ENCODE measurements at regions not wholly inside any gene's neighbourhood (a gene's known extent, or its start where the extent isn't known, plus 50 kb on each side); places are given as distances from the start of the nearest gene placed in this dataset.

DNA sequence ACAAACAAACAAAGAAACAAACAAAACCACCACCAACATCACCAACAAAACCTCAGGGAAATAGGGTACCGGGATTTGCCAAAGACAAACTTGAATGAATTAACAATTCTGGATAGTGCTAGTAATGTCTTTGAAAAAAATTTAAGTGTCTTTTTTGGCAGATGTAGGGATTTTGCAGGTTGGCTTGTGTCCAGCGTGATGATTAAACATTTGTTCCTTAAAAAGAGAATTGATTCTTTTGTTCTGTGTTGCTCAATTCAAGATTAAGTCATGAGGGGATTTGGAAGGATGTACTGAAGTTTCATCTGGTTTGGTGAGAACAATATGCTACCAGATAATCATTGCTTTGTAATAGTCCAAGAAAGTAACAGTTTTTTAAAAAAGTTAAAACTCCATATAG is 125.1 kb upstream of the HS3ST5 start:
- no peak for DNase-seq (ENCODE audit: low read depth)
- TF ChIP-seq, protein P1, sequence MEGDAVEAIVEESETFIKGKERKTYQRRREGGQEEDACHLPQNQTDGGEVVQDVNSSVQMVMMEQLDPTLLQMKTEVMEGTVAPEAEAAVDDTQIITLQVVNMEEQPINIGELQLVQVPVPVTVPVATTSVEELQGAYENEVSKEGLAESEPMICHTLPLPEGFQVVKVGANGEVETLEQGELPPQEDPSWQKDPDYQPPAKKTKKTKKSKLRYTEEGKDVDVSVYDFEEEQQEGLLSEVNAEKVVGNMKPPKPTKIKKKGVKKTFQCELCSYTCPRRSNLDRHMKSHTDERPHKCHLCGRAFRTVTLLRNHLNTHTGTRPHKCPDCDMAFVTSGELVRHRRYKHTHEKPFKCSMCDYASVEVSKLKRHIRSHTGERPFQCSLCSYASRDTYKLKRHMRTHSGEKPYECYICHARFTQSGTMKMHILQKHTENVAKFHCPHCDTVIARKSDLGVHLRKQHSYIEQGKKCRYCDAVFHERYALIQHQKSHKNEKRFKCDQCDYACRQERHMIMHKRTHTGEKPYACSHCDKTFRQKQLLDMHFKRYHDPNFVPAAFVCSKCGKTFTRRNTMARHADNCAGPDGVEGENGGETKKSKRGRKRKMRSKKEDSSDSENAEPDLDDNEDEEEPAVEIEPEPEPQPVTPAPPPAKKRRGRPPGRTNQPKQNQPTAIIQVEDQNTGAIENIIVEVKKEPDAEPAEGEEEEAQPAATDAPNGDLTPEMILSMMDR (IDR thresholded peaks at IDR 0.05; ENCODE audit: insufficient read depth, low read depth, low read length), result no peak
- no peak overlapping the region for H3K4me3 ChIP-seq (ENCODE audit: low read depth, low read length)

DNA sequence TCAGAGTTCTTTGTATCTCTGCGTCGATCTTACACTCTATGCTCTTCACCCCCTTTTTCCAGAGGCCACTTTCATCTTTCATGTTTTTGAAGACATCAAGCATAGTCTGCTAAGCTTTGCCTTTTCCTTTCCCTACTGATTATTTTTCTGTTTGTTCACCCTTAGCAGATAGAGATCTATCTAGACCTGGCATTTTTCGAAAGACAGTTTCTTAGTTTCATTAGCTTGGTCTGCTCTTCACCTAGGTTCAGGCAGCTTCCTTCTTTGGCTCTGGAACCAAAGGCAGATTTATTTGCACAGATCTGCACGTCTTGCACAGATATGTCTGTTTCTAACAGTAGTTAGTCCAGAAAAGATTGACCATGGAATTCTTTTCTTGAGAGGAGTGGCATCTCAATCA is 122.7 kb upstream of the HS3ST5 start:
- TF ChIP-seq, protein P1 (IDR thresholded peaks at IDR 0.05; ENCODE audit: insufficient read depth, low read depth, low read length), result no peak
- no peak for DNase-seq (ENCODE audit: low read depth)

DNA sequence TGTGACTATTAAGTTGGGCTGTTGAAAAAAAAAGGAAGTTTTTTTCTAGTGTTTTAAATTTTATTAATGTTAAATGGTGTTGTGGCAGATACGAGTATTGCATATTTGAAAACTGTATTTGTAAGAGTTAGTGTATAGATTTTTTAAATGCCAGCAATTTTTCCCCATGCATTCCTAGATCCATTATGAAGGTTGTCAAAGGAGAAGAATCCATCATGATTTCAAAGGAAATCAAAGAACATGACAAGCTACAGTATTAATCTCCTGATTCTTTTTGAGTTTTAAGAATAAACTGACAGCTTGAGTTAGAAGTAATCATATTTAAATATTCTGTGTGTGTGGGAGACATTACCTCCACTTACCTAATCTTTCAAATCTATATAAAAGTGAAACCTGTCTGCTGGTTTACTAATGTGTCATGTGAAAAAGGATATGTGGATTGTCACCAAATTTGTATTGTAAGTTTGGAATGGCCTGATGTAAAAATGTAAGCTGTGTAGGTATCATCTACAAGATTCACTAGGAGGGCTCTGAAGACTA is 111.0 kb upstream of the HS3ST5 start:
- no peak for DNase-seq (ENCODE audit: low read depth)
- H3K4me3 ChIP-seq (ENCODE audit: low read depth, low read length), result no peak overlapping the region
- TF ChIP-seq, protein P1 (IDR thresholded peaks at IDR 0.05; ENCODE audit: insufficient read depth, low read depth, low read length), result no peak

More for the DNA sequence above, 122.7 kb upstream of the HS3ST5 start:
- no peak overlapping the region for H3K4me3 ChIP-seq (ENCODE audit: low read depth, low read length)

DNA sequence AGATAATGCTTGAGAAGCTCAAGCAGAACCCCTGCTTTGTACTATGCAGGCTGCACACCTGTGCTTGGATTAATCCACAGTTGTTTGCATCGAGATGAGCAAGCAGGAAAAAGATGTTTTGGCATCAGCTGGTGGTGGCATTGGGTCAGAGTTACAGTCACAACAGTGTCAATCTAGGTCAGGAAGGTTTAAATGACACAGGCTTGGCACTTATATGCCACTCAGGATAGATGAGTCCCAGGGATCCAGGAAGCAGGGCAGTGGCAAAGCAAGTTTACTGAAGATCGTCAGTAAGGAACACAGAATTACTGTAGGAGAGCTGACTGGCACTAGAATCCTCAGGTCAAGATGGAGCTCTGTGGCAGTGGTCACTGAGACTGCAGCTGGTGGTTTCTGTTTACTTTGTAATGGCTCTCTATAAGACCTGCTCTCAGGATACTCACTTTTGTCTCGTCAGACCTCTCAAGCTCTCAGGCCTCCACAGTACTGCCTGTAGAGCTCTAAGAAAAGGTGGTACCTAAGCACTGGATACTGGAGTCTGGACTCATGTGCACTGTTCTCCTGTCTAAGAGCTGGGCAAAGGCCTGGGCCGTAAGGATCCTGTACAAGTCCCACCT is 110.1 kb upstream of the HS3ST5 start:
- TF ChIP-seq, protein P1 (IDR thresholded peaks at IDR 0.05; ENCODE audit: insufficient read depth, low read depth, low read length), result no peak
- H3K4me3 ChIP-seq (ENCODE audit: low read depth, low read length), result no peak overlapping the region
- no peak for DNase-seq (ENCODE audit: low read depth)

DNA sequence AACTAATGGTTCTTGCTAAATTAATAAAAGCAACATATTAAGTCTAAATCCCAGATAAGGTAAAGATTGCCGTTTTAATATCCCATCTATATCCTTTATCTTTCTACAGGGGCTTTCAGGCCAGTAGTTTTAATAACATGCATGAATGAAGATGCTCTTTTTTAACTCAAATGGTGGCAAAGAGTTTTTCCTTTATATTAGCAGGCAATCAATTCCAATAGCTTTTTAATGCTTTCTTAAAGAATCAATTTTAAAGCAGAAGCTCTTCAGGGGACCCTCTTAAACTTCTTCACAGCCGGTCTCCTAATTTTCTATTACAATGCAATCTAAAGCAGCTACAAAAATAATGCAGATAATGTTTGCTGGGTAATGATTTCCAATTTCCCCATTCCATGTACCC is 107.8 kb upstream of the HS3ST5 start:
- no peak for DNase-seq (ENCODE audit: low read depth)
- TF ChIP-seq, protein P1 (IDR thresholded peaks at IDR 0.05; ENCODE audit: insufficient read depth, low read depth, low read length), result no peak
- no peak overlapping the region for H3K4me3 ChIP-seq (ENCODE audit: low read depth, low read length)

DNA sequence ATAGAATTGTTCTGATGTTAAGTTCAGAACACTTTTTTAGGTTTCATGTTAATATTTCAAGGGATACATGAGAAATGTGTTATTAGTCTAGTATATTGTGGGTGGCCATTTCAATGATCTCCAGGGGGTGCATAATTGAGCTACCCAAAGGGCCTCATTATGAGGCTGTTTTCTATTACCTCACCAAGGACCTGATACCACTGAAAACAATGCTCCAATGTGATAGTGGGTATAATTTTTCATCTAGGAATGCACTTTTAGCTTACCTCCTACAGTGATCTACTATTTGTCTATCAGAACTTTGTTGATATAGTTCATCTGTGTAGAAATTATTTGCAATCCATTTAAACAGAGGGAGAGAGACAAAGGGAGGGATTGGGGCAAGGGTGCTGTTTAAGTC is 106.8 kb upstream of the HS3ST5 start:
- TF ChIP-seq, protein P1 (IDR thresholded peaks at IDR 0.05; ENCODE audit: insufficient read depth, low read depth, low read length), result no peak
- no peak for DNase-seq (ENCODE audit: low read depth)
- no peak overlapping the region for H3K4me3 ChIP-seq (ENCODE audit: low read depth, low read length)

DNA sequence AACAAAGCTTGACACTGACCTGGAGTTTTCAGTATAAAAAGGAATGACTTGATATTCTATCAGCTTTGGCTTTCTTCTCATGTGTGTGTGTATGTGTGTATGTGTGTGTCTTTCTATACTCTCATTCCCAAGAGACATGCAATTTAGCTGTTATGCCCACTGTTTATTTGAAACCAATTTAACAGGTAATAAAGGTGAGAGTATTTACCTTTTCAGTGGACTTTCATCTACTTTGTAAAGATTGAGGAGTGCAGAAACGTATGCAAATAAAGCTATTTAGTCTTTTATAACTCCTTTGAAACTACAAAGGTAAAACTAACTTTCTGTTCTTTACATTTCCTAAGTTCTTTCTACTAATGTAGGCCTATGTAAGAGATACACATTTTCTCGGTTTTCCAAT is 103.5 kb upstream of the HS3ST5 start:
- DNase-seq (ENCODE audit: low read depth), result no peak
- TF ChIP-seq, protein P1 (IDR thresholded peaks at IDR 0.05; ENCODE audit: insufficient read depth, low read depth, low read length), result no peak
- H3K4me3 ChIP-seq (ENCODE audit: low read depth, low read length), result no peak overlapping the region

All from fibroblast of villous mesenchyme (primary cell).